Osteocyte (in vitro differentiated cells): ENCODE measurements at regions not wholly inside any gene's neighbourhood (a gene's known extent, or its start where the extent isn't known, plus 50 kb on each side); places are given as distances from the start of the nearest gene placed in this dataset.

Source experiments
- DNase-seq: peaks from one replicate; pipeline ENCODE4 v3.0.0; 2021; ENCODE audit warnings: mixed read lengths; ENCODE audit not compliant: unreplicated experiment; ENCODE audit errors: extremely low spot score
- H3K27ac Mint-ChIP-seq: one replicate; pipeline ENCODE4 v1.8.0; 2021; ENCODE audit warnings: mild to moderate bottlenecking, mixed read lengths; ENCODE audit not compliant: unreplicated experiment
- H3K27me3 Mint-ChIP-seq: one replicate; pipeline ENCODE4 v1.8.0; 2021; ENCODE audit warnings: mixed read lengths; ENCODE audit not compliant: unreplicated experiment
- H3K36me3 Mint-ChIP-seq: one replicate; pipeline ENCODE4 v1.8.0; 2021; ENCODE audit warnings: mixed read lengths; ENCODE audit not compliant: unreplicated experiment
- H3K4me1 Mint-ChIP-seq: one replicate; pipeline ENCODE4 v1.8.0; 2021; ENCODE audit warnings: mixed read lengths; ENCODE audit not compliant: unreplicated experiment
- H3K4me3 Mint-ChIP-seq: one replicate; pipeline ENCODE4 v1.8.0; 2021; ENCODE audit warnings: mild to moderate bottlenecking, moderate library complexity, mixed read lengths; ENCODE audit not compliant: unreplicated experiment
- H3K9me3 Mint-ChIP-seq: one replicate; pipeline ENCODE4 v1.8.0; 2021; ENCODE audit warnings: mixed read lengths; ENCODE audit not compliant: unreplicated experiment
- CTCF ChIP-seq: fragments of 200-600 bp; sonication (generic); IDR thresholded peaks from 2 replicates; pipeline ENCODE4 v1.5.0; 2021; ENCODE audit warnings: antibody characterized with exemption, mild to moderate bottlenecking, moderate library complexity

DNA sequence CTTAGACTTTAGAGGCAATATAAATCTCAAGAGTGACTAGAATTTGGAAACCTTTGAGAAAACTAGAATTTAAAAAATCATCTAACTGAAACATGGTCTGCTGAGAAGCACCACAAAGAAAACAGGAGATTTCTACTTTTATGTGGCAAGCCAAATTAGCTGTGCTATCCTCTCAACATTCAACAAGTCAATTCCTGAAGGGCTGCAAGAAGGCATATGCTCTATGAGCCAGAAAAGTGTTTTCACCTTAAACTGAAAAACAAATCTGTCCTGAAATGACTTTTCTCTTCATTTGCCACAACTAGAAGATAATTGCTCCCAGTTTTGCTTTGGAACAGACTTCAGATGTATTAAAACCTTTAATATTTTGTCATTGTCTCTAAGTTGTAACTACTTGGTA, 263.2 kb upstream of the EDNRA start:
- peaks cover 18% of the 10 kb centered on the region for H3K9me3 Mint-ChIP-seq
- H3K4me3 Mint-ChIP-seq: no peak overlapping the region
- TF ChIP-seq CTCF: no peak
- H3K4me1 Mint-ChIP-seq: peaks cover 40% of the 10 kb centered on the region
- no peaks in the 10 kb centered on the region for H3K27me3 Mint-ChIP-seq
- no peak for DNase-seq
- H3K27ac Mint-ChIP-seq: no peak overlapping the region
- H3K36me3 Mint-ChIP-seq: peaks cover 5% of the 10 kb centered on the region

DNA sequence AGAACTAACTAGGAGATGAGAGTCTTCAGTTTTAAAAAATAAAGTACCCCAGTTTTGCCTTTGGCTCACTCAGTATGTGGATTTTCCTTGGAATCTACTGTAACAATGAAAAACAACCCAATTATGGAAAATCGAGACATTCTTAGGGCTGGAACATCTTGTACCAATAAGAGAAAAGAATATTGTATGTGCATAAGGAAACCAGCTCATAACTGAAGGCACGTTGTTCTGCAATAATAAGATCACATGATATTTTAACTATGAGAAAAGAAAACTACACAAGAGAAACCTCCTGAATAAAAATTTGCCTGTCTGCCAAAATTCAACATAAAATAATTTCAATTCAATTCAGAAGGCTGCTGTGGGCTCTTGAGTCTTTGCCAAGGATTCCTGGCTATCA, 261.8 kb upstream of the EDNRA start:
- peaks cover 5% of the 10 kb centered on the region for H3K36me3 Mint-ChIP-seq
- no peak overlapping the region for H3K4me3 Mint-ChIP-seq
- H3K9me3 Mint-ChIP-seq: peaks cover 12% of the 10 kb centered on the region
- H3K27me3 Mint-ChIP-seq: no peaks in the 10 kb centered on the region
- peaks cover 47% of the 10 kb centered on the region for H3K4me1 Mint-ChIP-seq
- H3K27ac Mint-ChIP-seq: peak overlapping the region; percentile 93
- TF ChIP-seq CTCF: no peak
- no peak for DNase-seq

DNA sequence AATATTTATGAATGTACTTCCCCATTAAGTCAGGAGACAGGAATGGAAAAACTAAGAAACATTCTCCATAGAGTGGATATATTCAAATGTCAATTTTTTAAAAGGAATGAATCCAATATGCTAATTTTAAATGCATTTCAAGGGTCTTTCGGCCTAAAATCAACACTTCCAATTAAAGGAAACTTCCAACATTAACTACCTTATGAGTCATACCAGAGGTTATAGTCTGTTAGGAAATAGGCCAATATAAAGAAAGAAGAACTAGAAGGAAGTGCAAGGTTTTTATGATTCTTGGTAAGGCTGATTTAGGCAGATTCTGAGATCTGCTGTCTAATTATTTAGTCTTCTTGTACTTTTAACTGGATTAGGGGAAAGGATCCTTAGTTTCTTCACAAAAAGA, 260.1 kb upstream of the EDNRA start:
- Mint-ChIP-seq H3K27ac (peak overlapping the region; percentile 66), H3K36me3 (peaks cover 2% of the 10 kb centered on the region), H3K9me3 (peaks cover 2% of the 10 kb centered on the region), H3K4me3 (no peak overlapping the region), H3K4me1 (peaks cover 49% of the 10 kb centered on the region), H3K27me3 (no peaks in the 10 kb centered on the region)
- no peak for TF ChIP-seq CTCF
- DNase-seq: no peak

DNA sequence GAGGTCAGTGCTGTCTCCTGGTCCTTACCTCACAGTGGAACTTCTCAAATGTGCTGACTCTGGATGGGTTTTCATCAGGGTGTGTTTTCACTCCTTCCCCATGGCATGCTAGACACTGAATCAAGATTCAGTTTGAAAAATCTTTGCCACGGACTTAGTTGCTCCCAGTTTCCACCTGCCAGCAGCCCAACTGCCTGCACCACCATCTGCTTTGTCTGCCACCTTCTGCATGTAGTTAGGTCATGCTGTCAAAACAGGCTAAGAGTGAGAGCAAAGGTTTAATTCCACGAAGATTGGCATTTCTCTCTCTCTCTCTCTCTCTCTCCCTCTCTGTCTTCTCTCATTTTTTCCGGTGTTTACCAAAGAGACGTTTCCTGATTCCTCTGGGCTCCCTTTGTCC, 258.0 kb upstream of the EDNRA start:
- DNase-seq: no peak
- no peaks in the 10 kb centered on the region for H3K9me3 Mint-ChIP-seq
- no peaks in the 10 kb centered on the region for H3K36me3 Mint-ChIP-seq
- no peak overlapping the region for H3K4me3 Mint-ChIP-seq
- no peak for TF ChIP-seq CTCF
- H3K27me3 Mint-ChIP-seq: no peaks in the 10 kb centered on the region
- no peak overlapping the region for H3K27ac Mint-ChIP-seq
- peaks cover 40% of the 10 kb centered on the region for H3K4me1 Mint-ChIP-seq

DNA sequence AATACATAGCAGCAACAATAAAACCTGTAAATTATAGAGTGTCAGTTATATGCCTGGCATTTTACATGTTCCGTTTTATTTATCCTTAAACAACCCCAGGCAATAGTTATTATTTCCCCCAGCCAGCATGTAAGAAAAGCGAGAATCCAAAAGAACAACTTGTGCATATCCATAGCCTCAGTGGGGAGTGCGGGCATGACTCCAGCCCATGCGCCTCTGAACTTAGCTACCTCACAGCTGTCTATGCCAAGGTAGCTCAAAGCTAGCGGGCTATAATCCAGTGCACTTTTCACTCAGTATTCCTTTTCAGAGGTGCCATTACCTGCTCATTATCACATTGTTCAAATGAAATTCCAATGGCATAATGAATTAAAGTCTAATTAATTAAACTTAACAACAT, 257.3 kb upstream of the EDNRA start:
- peaks cover 36% of the 10 kb centered on the region for H3K4me1 Mint-ChIP-seq
- no peak for TF ChIP-seq CTCF
- H3K9me3 Mint-ChIP-seq: no peaks in the 10 kb centered on the region
- DNase-seq: no peak
- H3K4me3 Mint-ChIP-seq: no peak overlapping the region
- H3K27me3 Mint-ChIP-seq: no peaks in the 10 kb centered on the region
- H3K36me3 Mint-ChIP-seq: no peaks in the 10 kb centered on the region
- H3K27ac Mint-ChIP-seq: no peak overlapping the region
